ENCODE measurements at regions not wholly inside any gene's neighbourhood (a gene's known extent, or its start where the extent isn't known, plus 50 kb on each side); places are given as distances from the start of the nearest gene placed in this dataset.
A peak's percentile ranks its signal among the peaks of the same experiment; 100 is the strongest.

DNA sequence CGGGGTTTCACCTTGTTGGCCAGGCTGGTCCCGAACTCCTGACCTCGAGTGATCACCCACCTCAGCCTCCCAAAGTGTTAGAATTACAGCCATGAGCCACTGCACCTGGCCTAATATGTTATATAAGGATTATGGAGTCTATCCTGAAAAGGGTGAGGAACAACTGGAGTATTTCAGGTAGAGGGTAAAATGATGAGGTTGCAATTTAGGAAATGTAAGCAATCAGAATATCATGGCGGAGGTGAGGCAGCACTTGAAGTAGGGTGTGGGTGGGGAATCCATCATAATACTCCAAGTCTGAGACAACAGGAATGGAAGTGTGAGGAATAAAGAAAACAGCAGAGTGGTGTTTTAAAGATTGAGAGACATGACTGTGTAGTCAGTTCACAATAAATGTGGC, 582.2 kb downstream of the FGF9 start:
- DNase-seq (ENCODE audit: low read depth in 1 of 2, low spot score in 2 of 2) (no peak), FAIRE-seq (no peak)
- H3K4me1 ChIP-seq (replicated peaks in 1 of 4; ENCODE audit: control insufficient read depth in 3 of 4, insufficient read depth in 4 of 4, low read length in 3 of 4) = no peaks in the 10 kb centered on the region
- no peak overlapping the region for H2AFZ ChIP-seq (ENCODE audit: low read length)
- TF ChIP-seq MAFK (IDR thresholded peaks at IDR 0.05; ENCODE audit: low read depth, low read length) = 0 out of 2 replicates have a peak, but pooled peaks have one; percentile 6
- TF ChIP-seq TCF12 (IDR thresholded peaks at IDR 0.05; ENCODE audit: low read depth, low read length) = no peak
- TF ChIP-seq FOSL1 (IDR thresholded peaks at IDR 0.05; ENCODE audit: insufficient read depth, low read depth, low read length) = no peak
- TF ChIP-seq CBX5 (IDR thresholded peaks at IDR 0.05; ENCODE audit: low read depth, low read length) = no peak
- TF ChIP-seq RNF2 (IDR thresholded peaks at IDR 0.05; ENCODE audit: borderline replicate concordance, low read depth, low read length, missing control alignments, poor library complexity, severe bottlenecking) = no peak
- TF ChIP-seq CHD2 (IDR thresholded peaks at IDR 0.05; ENCODE audit: low read length) = no peak
- no peak for TF ChIP-seq GABPA (IDR thresholded peaks at IDR 0.05; ENCODE audit: borderline replicate concordance, insufficient read depth, low read length)
- no peaks in the 10 kb centered on the region for H3K79me2 ChIP-seq (ENCODE audit: control insufficient read depth in 1 of 2, insufficient read depth in 2 of 2, low read length in 2 of 2)
- H3K9me3 ChIP-seq (ENCODE audit: insufficient read depth in 2 of 2, low read depth in 1 of 2, low read length in 1 of 2) = no peaks in the 10 kb centered on the region
- H4K8ac ChIP-seq (ENCODE audit: extremely low read depth, insufficient read depth, low read length) = no peak overlapping the region
- no peak overlapping the region for H3K23ac ChIP-seq (ENCODE audit: insufficient read length)
- H3K4ac ChIP-seq (replicated peaks; ENCODE audit: insufficient read length, low read depth, low read length) = no peak overlapping the region
- no peak overlapping the region for H3K18ac ChIP-seq (ENCODE audit: extremely low read depth, low read length)
- 86% methylated on average over 4 of the region's 4 CpGs; no CpG with 5 or more reads in 1 of the 2 experiments for WGBS, 2 experiments (ENCODE audit: extremely low coverage in 1 of 2, insufficient coverage in 1 of 2, insufficient read length in 1 of 2, insufficient replicate concordance in 2 of 2, low coverage in 1 of 2, low lambda C conversion rate in 2 of 2, missing lambda C conversion rate in 1 of 2)
- no peak overlapping the region for H3K14ac ChIP-seq (ENCODE audit: insufficient read length)
- no peaks in the 10 kb centered on the region for H3K27me3 ChIP-seq (replicated peaks in 1 of 4; ENCODE audit: control insufficient read depth in 3 of 4, extremely low read depth in 1 of 4, insufficient read depth in 3 of 4, low read length in 3 of 4)
- H2BK5ac ChIP-seq (ENCODE audit: low read depth, low read length) = no peak overlapping the region
- H3K4me3 ChIP-seq (ENCODE audit: extremely low read depth in 1 of 4, insufficient read depth in 2 of 4, low read depth in 3 of 4, low read length in 4 of 4) = no peak overlapping the region
- ChIA-PET POLR2A (ENCODE audit: partially characterized antibody) (no interaction called here), CTCF (ENCODE audit: partially characterized antibody) (no interaction called here)
- H3K56ac ChIP-seq (replicated peaks; ENCODE audit: insufficient read length, low read depth, low read length) = no peak overlapping the region
- H4K5ac ChIP-seq (ENCODE audit: insufficient read length, low read depth, low read length) = no peak overlapping the region
- H3K36me3 ChIP-seq (ENCODE audit: control insufficient read depth in 2 of 4, insufficient read depth in 4 of 4, low read length in 3 of 4) = no peaks in the 10 kb centered on the region
- no peak overlapping the region for H4K91ac ChIP-seq (replicated peaks; ENCODE audit: insufficient read length, low read length)
- no peaks in the 10 kb centered on the region for H4K20me1 ChIP-seq (replicated peaks in 1 of 2; ENCODE audit: control insufficient read depth in 1 of 2, insufficient read depth in 2 of 2, low read length in 2 of 2)
- H3K23me2 ChIP-seq (ENCODE audit: low read depth, low read length) = no peaks in the 10 kb centered on the region
- H2BK15ac ChIP-seq (ENCODE audit: low read length) = no peak overlapping the region
- no peak overlapping the region for H2AK5ac ChIP-seq (ENCODE audit: low read depth, low read length)
- no peak overlapping the region for H2BK120ac ChIP-seq (replicated peaks; ENCODE audit: low read depth, low read length)
- no peak overlapping the region for H2BK12ac ChIP-seq (ENCODE audit: low read depth, low read length)
- no peak overlapping the region for H3K27ac ChIP-seq (ENCODE audit: low read depth, low read length)
- H3K79me1 ChIP-seq (ENCODE audit: low read depth, low read length) = no peaks in the 10 kb centered on the region
- no peak overlapping the region for H3K4me2 ChIP-seq (ENCODE audit: insufficient read depth in 1 of 2, low read depth in 2 of 2, low read length in 2 of 2)
- no peak overlapping the region for H3K9ac ChIP-seq (replicated peaks in 1 of 4; ENCODE audit: extremely low read depth in 1 of 4, low read depth in 3 of 4, low read length in 3 of 4)
- H2BK20ac ChIP-seq (ENCODE audit: low read length) = no peak overlapping the region
